Aorta (tissue), 5 donors: ENCODE measurements at regions not wholly inside any gene's neighbourhood (a gene's known extent, or its start where the extent isn't known, plus 50 kb on each side); places are given as distances from the start of the nearest gene placed in this dataset.

Source experiments
- ATAC-seq: fragments of 200-7000 bp; cut with Tn5 transposase; one replicate; pipeline ENCODE4 v1.9.1; 2022; ENCODE audit warnings: moderate library complexity; ENCODE audit not compliant: low FRiP score
- DNase-seq, 2 donors: peaks; one replicate each; pipeline ENCODE4 v3.0.0-alpha.2; 2020
- H3K27ac ChIP-seq, 2 donors: one replicate each; pipeline ENCODE4 v1.5.1; 2013; ENCODE audit warnings: low read length in 2 of 2, mild to moderate bottlenecking in 2 of 2, moderate library complexity in 2 of 2, control low read depth in 1 of 2, inconsistent platforms in 1 of 2, low read depth in 1 of 2
- H3K27me3 ChIP-seq, 2 donors: one replicate each; pipeline ENCODE4 v1.6.1; 2013; ENCODE audit warnings: control low read depth in 1 of 2, low read length in 1 of 2, mild to moderate bottlenecking in 1 of 2, moderate library complexity in 1 of 2; ENCODE audit not compliant: insufficient read depth in 2 of 2, control insufficient read depth in 1 of 2
- H3K36me3 ChIP-seq, 2 donors: one replicate each; pipeline ENCODE4 v1.6.1; 2013; ENCODE audit warnings: control low read depth in 1 of 2, low read length in 1 of 2, mild to moderate bottlenecking in 1 of 2; ENCODE audit not compliant: insufficient read depth in 2 of 2, control insufficient read depth in 1 of 2
- H3K4me1 ChIP-seq, 2 donors: one replicate each; pipeline ENCODE4 v1.6.1; 2013; ENCODE audit warnings: low read length in 2 of 2, control low read depth in 1 of 2, mild to moderate bottlenecking in 1 of 2, moderate library complexity in 1 of 2; ENCODE audit not compliant: insufficient read depth in 2 of 2, control insufficient read depth in 1 of 2
- H3K4me3 ChIP-seq, 2 donors: one replicate each; pipeline ENCODE4 v1.5.1; 2013; ENCODE audit warnings: low read length in 2 of 2, control low read depth in 1 of 2, mild to moderate bottlenecking in 1 of 2
- H3K9me3 ChIP-seq: one replicate; pipeline ENCODE4 v1.6.1; 2013; ENCODE audit warnings: mild to moderate bottlenecking, low read length; ENCODE audit not compliant: control insufficient read depth
- WGBS, 2 donors: extraction: QIAGEN DNeasy Blood & Tissue Kit; methylation state at CpG; one replicate each; pipeline ENCODE4 v1.1.7; 2013; 5-methylcytosine and 5-hydroxymethylcytosine counted together
- intact Hi-C, 2 donors: fragments of 100-400 bp; cut with DNase I; formaldehyde crosslinking; loops; one replicate each; pipeline versions ENCODE4 v1.14.2 to v1.15.0; 2022
- donor health status: healthy with polysubstance abuse.
- donor health status: Bipolar disorder and iron deficiency.
- donor health status: DM: no; HTN: no; CAD: no.
- donor health status: DM: no; HTN: no; CAD: no.
- donor health status: DM: yes; HTN: yes; CAD: no.

DNA sequence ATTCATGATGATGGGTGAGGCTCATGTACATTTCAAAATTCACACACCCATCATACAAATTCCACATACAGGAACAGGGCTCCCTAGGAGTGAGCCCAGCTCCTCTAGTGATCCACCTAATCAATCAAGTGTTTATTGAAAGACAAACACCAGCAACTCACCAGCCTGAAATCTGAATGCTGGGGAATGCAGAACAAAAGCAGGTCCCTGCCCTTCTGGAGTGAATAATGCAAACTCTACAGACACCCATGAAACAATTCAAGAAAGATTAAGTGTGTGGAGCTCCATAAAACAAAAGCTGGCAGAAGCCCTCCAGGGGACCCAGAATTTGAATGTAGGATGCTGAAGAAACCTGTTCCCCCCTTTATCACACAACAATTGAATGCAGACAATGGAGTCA is 396.7 kb upstream of the JARID2 start:
- no peak for DNase-seq
- ATAC-seq: no peak
- intact Hi-C loops: no loop called here
- H3K4me1 ChIP-seq: no peaks in the 10 kb centered on the region
- H3K27ac ChIP-seq: no peak overlapping the region
- H3K27me3 ChIP-seq: no peaks in the 10 kb centered on the region
- H3K36me3 ChIP-seq: no peaks in the 10 kb centered on the region
- H3K9me3 ChIP-seq: no peaks in the 10 kb centered on the region
- H3K4me3 ChIP-seq: no peak overlapping the region

DNA sequence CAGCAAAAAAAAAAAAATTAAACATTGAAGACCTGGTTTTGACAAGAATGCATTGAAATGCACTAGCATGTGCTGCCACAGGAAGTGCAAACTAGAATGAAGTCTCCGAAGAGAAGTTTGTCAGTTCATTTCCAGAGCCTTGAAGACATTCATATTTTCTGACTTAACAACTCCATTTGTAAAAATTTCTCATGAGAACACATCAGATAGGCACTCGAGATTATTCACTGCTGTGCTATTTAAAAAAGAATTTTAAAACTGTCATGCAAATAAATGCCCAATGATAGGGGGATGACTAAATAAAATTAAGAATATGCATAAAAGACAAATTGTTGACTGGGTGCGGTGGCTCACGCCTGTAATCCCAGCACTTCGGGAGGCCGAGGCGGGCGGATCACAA is 394.6 kb upstream of the JARID2 start:
- DNase-seq (no peak), ATAC-seq (no peak)
- Histone ChIP-seq H3K36me3 (no peaks in the 10 kb centered on the region), H3K27me3 (no peaks in the 10 kb centered on the region), H3K4me1 (no peaks in the 10 kb centered on the region), H3K27ac (no peak overlapping the region), H3K9me3 (no peaks in the 10 kb centered on the region), H3K4me3 (no peak overlapping the region)
- intact Hi-C loops: no loop called here
- WGBS, 2 donors: 62 to 65% methylated on average over 8 of the region's 8 CpGs

DNA sequence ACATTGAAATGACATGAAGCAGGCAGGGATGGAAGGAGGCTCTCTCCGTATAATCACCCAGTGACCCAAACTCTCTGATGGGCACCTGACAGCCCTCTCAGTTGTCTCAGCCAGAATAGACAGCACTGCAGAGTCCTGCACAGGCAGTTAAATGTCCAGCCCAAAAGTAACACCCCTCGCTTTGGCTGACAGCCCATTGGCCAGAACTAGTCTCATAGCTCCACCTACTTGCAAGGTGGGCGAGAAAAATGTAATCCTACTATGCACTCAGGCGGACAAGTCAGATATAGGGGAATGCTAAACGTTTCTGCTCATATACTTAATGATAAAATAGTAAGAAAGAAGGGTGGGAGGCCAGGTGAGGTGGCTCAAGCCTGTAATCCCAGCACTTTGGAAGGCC is 393.5 kb upstream of the JARID2 start:
- Histone ChIP-seq H3K27ac (no peak overlapping the region), H3K9me3 (no peaks in the 10 kb centered on the region), H3K27me3 (no peaks in the 10 kb centered on the region), H3K36me3 (no peaks in the 10 kb centered on the region), H3K4me1 (no peaks in the 10 kb centered on the region), H3K4me3 (no peak overlapping the region)
- ATAC-seq: no peak
- WGBS, 2 donors: 77 to 84% methylated on average over 5 of the region's 5 CpGs
- no peak for DNase-seq
- intact Hi-C loops: no loop called here

DNA sequence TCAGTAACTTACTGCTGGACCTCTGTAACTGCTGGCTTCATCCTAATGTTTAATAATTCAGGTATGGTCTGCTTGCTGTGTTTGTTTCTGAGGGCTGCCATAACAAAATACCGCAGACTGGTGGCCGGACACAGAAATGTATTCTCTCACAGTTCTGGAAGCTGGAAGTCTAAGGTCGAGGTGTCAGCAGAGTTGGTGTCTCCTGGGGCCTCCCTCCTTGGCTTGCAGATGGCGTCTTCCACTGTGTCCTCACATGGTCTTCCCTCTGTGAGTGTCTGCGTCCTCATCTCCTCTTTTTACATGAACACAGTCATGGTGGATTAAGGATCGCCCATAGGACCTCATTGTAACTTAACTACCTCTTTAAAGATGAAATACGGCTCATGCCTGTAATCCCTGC is 389.7 kb upstream of the JARID2 start:
- Histone ChIP-seq H3K27ac (no peak overlapping the region), H3K4me3 (no peak overlapping the region), H3K9me3 (no peaks in the 10 kb centered on the region), H3K4me1 (no peaks in the 10 kb centered on the region), H3K36me3 (no peaks in the 10 kb centered on the region), H3K27me3 (no peaks in the 10 kb centered on the region)
- 76 to 85% methylated on average over 7 of the region's 7 CpGs for WGBS, 2 donors
- no peak for ATAC-seq
- intact Hi-C loops: no loop called here
- DNase-seq: no peak

DNA sequence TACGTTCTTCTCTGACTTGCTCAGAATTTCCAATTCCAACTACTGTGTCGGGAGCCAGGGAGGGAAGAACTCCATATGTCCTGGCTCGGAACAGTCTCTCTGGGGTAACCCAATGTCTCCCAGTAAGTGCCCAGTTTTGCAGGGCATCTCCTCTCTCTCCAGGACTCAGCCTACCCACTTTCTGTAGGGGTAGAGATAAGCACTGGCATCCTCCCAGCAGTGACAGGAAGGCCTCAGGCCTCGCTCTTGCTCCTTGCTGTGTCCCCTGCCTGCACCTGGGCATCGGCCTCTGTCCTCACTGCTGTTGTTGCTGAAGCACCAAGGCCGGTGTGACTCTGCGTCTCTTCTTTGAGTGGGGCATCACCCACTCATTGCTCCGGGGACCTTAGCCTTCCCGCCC is 388.9 kb upstream of the JARID2 start:
- no peak for ATAC-seq
- no peaks in the 10 kb centered on the region for H3K4me1 ChIP-seq
- H3K27ac ChIP-seq: no peak overlapping the region
- intact Hi-C loops: no loop called here
- H3K36me3 ChIP-seq: no peaks in the 10 kb centered on the region
- WGBS, 2 donors: 92 to 96% methylated on average over 9 of the region's 9 CpGs
- no peak for DNase-seq
- no peaks in the 10 kb centered on the region for H3K27me3 ChIP-seq
- H3K4me3 ChIP-seq: no peak overlapping the region
- H3K9me3 ChIP-seq: no peaks in the 10 kb centered on the region

DNA sequence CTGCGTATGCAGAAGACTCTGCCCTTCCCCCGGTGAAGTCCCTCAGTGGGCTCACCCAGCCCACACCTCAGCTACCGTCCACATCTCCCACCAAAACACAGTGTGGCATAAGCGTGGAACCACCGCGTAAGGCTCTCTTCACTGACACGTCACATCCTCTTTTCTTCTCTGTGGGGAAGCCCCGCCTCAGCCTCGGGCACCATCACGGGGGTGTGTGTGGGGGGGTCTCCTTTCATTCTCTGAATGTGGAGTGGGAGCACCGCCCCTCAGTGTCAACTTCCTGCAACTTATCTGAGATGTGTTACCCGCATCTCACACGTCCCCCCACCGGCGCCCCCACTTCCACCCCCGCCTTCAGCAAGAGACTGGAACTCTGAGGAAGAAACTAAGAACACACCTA is 388.4 kb upstream of the JARID2 start:
- H3K27ac ChIP-seq: no peak overlapping the region
- no peak overlapping the region for H3K4me3 ChIP-seq
- H3K9me3 ChIP-seq: no peaks in the 10 kb centered on the region
- no peaks in the 10 kb centered on the region for H3K4me1 ChIP-seq
- ATAC-seq (no peak), DNase-seq (peak; percentile 67 to 76)
- no peaks in the 10 kb centered on the region for H3K27me3 ChIP-seq
- 79 to 84% methylated on average over 16 of the region's 16 CpGs for WGBS, 2 donors
- no peaks in the 10 kb centered on the region for H3K36me3 ChIP-seq
- intact Hi-C loops: no loop called here

DNA sequence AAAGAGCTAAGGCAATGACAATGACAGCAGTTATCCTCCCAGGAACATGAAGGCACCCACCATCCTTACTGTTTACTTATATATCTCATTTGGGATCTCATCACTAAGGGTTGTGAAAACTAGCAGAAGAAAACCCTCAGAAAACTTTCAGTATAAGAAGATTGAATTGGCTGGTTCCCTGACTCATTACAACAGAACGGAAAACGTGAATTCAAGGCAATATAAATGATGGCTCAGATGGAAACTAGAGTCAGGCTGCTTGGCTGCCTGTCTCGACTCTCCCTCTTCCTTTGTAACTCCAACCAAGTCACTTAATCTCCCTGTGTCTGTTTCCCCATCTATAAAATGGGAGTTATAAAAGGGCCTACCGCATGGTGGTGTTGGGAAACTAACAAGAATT is 387.1 kb upstream of the JARID2 start:
- WGBS, 2 donors: 74 to 78% methylated on average over 4 of the region's 4 CpGs
- Histone ChIP-seq H3K36me3 (no peaks in the 10 kb centered on the region), H3K4me3 (no peak overlapping the region), H3K9me3 (no peaks in the 10 kb centered on the region), H3K27ac (no peak overlapping the region), H3K4me1 (no peaks in the 10 kb centered on the region), H3K27me3 (no peaks in the 10 kb centered on the region)
- ATAC-seq (no peak), DNase-seq (no peak)
- intact Hi-C loops: no loop called here

DNA sequence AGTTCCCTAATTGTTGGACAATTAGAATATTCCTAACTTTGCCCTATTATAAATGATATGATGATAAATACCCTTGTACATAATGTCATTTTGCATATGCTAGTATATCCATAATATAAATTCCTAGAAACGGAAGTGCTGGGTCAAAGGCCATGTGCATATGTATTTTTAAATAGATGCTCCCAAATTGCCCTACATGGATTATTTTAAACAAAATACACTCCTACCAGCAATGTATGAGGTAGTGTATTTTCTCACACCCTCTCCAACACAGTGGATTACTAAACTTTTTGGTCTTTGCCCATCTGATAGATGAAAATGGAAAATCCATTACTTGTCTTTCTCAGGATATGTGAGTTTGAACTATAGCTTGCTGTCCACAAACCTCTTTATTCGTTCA is 385.1 kb upstream of the JARID2 start:
- intact Hi-C loops: no loop called here
- Histone ChIP-seq H3K4me1 (no peaks in the 10 kb centered on the region), H3K27me3 (no peaks in the 10 kb centered on the region), H3K9me3 (no peaks in the 10 kb centered on the region), H3K4me3 (no peak overlapping the region), H3K27ac (no peak overlapping the region), H3K36me3 (no peaks in the 10 kb centered on the region)
- ATAC-seq (no peak), DNase-seq (no peak)
- WGBS, 2 donors: 77 to 80% methylated on average over 2 of the region's 2 CpGs

DNA sequence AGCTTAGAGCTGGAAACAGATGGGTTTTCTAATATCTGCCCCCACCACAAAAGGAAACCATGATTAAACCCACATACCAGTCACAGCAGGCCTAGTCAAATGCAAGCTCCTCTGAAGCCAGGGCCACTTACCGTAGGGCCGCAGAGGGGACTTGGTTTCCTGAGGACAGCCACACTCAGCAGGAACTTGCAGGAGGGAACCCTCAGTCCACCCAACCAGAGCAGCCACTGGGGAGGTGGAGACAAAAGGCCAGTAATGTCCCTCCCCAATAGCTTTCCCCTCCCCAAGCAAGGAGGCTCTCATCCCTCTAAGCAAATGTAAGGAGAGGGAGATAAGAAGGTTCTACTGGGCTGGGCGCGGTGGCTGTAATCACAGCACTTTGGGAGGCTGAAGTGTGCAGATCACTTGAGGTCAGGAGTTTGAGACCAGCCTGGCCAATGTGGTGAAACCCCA is 384.4 kb upstream of the JARID2 start:
- Histone ChIP-seq H3K9me3 (no peaks in the 10 kb centered on the region), H3K27ac (no peak overlapping the region), H3K36me3 (no peaks in the 10 kb centered on the region), H3K27me3 (no peaks in the 10 kb centered on the region), H3K4me1 (no peaks in the 10 kb centered on the region), H3K4me3 (no peak overlapping the region)
- intact Hi-C loops: no loop called here
- ATAC-seq (no peak), DNase-seq (no peak)
- 85 to 95% methylated on average over 4 of the region's 4 CpGs for WGBS, 2 donors
